HG02884 (cell line): ENCODE measurements at regions not wholly inside any gene's neighbourhood (a gene's known extent, or its start where the extent isn't known, plus 50 kb on each side); places are given as distances from the start of the nearest gene placed in this dataset.

ENCODE experiments used
- ATAC-seq: cut with Tn5 transposase; IDR thresholded peaks from one replicate; pipeline ENCODE4 v1.9.1; 2021; ENCODE audit warnings: mild to moderate bottlenecking, moderate library complexity; ENCODE audit not compliant: unreplicated experiment

DNA sequence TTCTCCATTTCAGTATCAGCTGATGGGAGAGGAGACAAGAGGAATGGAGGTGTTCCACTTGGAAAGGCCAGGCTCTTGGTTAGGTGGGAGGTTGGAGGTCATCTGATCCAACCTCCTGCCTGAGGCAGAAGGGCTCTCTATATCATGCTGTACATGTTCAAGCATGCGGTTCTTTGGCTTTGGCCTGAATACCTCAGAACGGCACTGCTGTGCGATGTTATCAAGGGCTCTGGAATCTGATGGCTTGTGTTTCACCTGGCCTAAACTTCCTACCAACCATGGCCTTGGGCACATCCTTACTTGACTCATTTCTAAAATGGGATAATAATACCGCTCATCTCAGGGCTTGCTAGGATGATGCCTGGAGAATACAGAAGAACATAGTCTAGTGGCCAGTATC lies 90.1 kb upstream of the FAM169A start:
- no peak for ATAC-seq

DNA sequence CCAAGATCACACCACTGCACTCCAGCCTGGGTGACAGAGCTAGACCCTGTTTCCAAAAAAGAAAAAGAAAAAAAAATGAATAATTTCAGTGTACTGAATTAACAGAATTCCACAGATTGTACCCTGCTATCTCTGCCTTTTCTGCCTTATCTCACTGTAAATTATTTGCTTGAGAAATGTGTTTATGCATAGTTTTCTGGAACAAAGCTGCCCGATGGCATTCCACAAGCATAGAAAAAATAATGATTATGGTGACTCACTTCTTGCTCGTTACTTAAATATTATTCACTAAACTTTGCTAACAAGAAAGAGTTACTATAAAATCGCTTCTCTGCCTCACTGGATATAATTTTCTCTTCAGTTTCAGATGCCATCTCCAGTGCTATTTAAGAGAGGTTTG lies 88.7 kb upstream of the FAM169A start:
- no peak for ATAC-seq

DNA sequence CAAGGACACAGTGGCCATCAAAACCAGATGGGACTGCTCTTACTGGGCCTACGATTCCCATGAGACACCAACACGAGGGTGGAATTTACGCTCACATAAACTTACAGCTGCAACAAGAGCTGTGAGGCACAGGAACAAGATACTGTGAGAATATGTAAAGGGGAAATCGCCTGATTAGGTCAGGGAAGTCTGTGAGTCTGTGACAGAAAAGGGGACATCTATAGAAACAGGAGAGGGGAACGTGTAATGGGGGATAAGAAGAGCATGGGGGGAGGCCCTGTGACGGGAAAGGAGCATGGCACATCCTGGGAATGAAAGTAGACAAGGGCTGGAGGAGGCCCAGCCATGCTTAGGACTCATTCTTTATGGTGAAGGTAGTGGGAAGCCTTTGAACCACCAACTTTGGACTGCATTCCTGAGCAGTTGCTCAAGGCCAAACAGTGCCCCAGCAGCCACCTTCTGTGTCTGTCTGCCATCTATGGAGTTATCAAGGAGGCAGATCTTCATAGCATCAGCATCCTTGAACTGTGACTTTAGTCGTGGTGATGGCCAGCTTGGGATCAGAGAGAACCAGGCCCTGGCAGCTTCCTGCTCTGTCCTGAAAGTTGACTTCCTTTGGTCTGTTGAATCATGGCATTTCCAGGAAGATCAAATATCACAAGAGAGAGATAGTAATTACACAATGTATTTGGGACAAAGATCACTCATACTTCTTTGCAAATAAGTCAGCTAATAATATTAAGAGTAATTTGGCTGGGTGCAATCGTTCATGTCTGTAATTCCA lies 87.9 kb upstream of the FAM169A start:
- no peak for ATAC-seq

DNA sequence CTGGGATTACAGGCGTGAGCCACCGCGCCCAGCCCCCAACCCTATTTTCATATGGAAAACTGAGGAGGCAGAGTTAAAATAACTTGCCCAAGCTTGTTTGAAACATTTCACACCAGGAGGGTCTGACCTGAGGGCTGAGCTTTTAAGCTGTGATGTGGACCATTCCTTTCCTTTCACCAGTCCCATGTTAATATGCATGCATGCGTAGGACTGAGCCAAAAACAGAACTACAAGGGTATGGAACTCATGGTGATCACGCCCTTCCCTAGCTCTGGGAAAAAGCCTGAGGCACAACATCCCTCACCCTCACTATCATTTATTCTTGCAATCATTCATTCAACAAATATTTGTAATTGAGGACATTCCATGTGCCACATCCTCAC lies 87.4 kb upstream of the FAM169A start:
- no peak for ATAC-seq

DNA sequence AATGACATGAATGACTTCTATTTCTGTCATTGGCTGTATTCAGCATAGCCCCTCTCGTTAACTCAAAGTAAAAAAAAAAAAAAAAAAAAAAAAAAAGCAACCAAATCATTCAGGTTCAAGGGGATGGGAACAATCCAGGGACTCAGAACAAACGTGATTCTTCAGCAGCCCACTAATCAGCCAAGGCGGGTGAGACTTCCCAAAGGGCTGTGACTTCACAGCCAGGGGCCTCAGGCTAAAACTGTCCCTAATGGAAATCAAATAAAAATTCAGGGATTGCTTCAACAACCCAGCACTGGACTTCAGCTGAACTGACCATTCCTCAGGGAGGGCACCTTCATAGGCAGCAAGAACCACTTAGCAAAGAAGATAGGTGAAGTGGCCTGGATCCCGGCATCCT lies 86.2 kb upstream of the FAM169A start:
- no peak for ATAC-seq

DNA sequence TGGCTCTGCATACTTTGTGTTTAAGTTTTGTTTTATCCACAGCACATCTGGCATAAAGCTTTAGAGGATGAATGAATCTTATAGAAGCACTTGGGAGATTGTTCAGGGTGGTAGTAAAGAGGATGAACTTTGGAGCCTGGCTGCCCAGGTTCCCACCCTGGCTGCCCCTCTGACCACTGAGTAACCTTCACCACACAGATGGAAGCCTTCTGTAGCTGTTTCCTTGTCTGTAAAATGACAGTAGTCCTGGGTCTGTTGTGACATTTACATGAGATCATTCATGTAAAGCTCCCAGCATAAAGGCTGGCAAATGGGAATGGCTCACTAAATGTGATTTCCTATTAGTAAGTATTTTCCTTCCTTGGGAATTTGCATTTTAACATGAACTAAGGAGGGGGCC lies 85.7 kb upstream of the FAM169A start:
- ATAC-seq: no peak

DNA sequence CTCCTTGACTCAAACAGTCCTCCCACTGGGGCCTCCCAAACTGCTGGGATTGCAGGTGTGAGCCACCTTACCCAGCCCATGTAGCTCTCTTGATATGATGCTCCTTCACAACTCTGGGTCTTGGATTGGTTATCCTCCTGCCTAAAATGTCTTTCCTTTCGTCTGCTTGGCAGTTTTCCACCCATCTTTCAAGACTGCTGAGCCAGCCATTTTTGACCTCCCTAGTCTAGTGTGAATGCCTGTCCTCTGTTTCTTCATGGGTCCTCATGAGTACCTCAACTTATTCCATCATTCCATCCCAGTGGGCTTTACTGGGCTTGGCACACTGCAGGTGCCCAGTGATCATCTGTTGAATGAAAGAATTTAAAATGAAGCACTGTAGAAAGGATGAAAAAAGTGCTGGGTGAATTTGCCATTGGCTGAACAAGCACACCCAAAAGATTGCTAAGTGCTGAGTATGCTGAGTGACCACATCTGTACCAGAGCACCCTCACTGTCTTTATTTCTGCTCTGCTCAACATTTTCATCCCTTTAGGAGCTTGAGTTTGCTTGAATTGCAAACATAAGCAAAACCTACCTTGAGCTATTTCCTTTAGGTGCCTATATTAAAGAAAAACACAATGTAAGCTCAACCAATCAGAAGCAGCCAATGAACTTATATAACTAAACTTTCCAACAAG lies 84.8 kb upstream of the FAM169A start:
- no peak for ATAC-seq

DNA sequence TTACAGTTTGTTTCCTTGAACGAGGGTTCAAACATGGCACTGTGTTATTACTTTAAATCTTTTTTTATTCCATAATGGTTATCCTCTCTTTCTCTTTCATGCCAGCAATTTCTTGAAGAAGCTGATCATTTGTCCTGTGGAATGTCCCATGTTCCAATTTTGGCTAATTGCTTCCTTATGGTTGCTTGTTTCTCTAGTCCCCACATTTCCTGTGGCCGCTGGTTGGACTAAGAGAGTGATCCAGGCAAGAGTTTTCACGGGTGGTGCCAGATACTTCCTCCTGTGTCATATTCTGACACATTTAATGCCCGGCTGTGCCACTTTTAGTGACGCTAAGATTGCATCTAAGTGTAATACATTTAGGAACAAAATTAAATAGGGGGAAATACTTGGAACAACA lies 83.8 kb upstream of the FAM169A start:
- ATAC-seq: no peak

DNA sequence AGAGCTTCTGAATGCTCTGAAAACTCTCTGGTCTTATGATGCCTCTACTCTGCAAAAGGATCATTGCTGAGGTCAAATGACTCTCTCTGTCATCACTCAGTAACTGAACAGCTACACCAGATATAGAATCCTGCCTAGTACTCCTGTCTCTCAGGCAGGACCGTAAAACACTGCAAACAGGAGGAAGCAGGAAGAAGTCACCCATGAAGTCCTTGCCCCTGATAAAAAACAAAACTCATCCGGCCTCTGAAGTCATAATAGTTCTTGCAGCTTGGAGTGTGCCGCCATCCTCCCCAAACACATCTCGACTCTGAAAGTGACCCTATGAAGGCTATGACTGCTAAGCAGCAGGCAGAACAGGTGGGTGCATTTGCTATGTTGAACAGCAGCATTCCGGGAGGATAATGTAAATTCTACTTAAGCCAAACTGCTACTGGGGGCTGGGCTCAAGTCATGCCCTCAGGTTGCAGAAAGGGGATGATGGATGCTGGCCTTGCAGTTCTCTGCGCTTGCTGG lies 81.9 kb upstream of the FAM169A start:
- ATAC-seq: no peak

DNA sequence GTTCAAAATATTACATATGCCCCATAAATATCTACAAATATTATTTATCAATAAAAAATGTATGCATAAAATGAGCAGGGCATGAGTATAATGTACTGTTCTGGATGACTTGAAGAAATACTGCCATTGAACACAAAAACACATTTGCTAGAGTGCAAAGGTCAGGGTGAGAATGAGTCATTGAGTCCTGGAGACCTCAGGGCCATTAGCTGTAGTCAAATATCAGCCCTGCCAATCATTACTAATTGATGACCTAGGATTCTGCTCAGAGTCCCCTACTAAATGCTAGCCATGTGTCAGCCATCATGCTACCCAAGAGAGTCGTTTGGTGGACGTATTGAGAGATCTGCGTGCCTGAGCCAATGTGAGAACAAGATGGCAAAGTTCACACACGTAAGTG lies 80.3 kb upstream of the FAM169A start:
- ATAC-seq: no peak

DNA sequence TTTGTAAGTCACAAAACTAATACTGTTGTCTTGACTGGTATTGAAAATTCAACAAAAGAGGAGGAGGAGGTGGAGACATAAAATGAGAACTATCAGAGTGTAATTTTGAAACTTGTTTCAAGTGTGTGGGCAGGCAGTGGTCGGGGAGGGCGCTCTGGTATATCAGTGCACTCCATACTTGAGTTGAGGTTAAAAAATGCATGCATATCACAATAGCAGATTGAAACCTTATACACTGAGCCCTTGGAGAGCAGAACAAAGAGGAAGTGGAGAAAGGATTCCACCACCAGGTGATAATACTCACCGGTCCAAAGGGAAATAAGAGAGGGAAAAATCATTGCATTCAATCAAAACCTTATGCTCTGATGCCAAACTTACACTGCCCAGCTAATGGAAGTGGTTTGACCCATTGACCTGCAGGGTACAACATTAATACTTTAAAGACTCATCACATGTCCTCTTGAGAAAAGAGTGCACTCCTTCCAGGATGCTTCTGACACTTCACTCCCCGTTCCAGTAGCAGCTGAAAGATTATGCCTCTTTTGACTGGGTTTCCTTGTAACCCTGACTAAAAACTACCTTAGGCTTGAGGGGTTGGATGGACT lies 79.5 kb upstream of the FAM169A start:
- peak; percentile 97 for ATAC-seq

DNA sequence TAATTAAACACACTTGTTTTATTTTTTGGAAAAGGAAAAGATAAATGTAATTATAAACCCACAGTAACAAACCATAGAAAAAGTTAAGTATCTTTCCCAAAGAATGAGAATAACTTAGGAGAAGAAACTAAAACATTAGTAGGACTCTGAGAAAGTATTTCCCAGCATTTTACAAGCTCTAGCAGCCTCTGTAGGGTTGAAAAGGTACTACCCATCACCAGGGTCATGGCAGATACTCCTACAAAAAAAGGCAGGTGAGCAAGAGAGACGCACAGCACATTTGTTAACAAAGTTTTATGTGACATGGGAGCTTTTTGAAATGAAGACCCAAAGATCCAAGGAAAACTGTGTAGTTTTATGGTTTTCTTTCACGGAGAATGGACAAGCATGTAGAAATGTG lies 77.7 kb upstream of the FAM169A start:
- no peak for ATAC-seq

DNA sequence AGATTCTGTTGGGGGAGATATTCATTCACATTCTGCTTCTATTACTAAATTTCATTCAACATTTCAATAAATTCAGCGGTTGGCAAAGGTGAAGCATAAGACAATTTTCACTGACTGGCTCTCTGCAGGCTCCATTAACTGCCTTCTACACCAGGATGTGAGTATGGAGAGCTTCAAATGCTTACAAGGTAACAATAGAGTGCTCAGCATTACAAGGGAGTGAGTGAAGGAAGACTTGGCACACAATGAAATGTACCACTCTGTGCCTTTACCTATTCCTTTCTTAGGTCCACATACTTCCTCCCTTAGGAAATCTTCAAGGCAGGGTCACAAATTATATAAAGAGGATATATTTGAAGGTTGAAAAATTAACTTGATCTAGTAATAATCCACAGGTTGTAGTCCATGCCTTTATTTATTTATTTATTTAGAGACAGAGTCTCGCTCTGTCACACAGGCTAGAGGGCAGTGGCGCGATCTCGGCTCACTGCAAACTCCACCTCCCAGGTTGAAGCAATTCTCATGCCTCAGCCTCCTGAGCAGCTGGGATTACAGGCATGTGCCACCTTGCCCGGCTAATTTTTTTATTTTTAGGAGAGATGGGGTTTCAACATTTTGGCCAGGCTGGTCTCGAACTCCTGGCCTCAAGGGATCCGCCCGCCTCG lies 76.6 kb upstream of the FAM169A start:
- no peak for ATAC-seq

DNA sequence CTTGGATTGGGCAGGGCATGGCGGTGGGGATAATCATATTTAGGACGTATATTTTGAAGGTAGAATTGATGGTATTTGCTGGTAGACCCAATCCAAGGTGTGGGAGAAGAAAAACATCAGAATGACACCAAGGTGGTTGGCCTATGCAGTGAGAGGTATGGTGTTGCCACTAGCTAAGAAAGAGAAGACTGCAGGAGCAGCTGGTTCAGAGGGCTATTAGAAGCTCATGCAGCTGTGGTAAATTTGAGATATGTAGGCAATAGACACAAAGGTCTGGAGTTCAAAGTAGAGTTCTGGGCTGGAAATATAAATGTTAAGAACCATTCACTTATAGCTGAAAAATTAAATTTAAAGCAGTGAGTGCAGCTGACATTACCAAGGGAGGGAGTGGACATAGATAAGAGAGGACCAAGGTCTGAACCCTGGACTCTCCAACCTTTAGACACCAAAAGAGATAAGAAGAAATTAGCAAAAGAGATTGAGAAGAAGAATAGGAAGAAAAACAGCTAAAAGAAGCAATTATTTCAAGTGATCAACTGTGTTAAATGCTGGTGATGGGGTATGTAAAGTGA lies 74.7 kb upstream of the FAM169A start:
- no peak for ATAC-seq

DNA sequence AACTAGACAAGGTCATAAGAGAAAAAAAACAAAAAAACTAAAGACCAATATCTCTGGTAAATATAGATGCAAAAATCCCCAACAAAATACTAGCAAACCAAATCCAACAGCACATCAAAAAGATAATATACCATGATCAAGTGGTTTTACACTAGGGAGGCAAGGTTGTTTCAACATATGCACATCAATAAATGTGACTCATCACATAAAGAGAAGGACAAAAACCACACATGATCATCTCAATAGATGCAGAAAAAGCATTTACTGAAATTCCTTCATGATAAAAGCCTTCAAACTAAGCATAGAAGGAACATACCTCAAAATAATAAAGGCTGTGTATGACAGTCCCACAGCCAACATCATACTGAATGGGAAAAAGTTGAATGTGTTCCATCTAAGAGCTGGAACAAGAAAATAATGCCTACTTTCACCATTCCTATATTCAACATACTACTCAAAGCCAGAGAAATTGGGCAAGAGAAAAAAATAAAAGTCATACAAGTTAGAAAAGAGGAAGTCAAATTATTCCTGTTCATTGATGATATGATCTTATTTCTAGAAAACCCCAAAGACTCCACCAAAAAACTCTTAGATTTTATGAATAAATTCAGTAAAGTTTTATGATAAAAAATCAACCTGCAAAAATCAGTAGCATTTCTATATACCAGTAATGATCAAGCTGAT lies 72.2 kb upstream of the FAM169A start:
- ATAC-seq: no peak

DNA sequence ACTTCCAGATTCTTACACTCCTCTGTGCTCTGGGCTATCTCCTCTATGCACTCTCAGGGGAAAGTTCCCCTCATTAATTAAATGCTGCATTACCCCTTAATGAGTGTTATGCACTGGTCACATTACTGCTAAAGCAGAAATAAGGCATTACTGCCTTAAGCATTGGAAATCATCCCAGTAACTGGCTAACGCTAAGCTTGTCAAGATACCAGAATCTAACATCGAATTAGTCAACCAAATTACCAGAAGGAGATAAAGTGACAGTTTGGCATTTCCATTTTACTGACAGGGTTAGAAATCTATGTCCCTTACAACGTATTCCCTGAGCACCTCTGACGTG lies 69.5 kb upstream of the FAM169A start:
- no peak for ATAC-seq

DNA sequence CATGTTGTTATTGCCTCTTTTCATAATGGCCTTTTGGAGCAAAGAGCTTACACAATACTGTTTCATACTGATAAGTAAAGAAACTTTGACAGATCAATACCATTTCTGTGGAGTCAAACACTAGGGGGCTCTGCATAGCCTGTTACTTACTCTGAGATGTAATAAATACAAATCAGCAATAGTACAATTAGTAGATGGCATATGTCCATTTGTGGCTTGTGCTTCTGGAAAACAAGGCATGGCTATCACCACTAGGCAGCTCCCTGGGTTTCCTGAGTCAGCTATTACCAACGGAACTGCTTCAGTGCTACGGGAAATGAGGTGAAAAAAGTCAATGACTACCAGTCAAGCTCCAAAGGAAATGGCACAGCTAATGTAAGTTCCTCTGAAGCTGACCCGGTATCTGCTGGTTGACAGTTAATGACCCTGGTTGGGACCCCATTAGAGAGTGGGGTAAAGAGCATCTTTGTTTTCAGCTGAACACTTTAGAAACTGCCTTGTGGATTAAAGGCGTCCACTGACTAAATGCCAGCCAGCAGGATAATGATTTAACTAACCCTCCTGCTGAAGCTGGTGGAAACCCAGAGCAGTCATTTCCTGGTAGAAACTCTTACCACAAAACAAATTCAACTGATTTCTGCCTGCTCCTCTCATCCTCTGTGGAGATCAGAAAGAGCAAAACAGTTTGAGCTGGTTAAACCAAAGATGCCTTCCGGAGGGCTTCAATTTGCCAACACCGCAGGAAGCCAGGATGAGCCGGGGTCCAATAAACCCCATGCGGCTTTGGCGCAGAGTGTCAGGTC lies 69.0 kb upstream of the FAM169A start:
- ATAC-seq: no peak

DNA sequence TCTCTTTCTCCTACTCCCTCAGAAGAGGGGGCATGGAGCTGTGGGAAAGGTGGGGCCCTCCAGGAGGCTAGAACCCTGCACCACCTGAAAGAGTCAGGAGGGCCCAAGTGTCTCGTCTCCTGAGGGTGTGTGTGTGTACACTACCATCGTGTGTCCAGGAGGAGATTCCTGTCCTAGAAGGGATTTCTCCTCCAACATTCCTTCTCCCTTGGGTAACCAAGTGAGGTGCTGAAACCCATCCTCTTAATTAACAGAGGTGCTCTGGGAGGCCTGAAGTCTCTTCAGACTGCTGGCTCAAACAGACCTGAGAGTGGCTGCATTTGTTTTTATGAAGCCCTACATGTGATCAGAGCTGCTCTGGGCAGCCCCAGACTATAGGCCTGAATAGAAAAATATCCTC lies 61.1 kb upstream of the FAM169A start:
- no peak for ATAC-seq

DNA sequence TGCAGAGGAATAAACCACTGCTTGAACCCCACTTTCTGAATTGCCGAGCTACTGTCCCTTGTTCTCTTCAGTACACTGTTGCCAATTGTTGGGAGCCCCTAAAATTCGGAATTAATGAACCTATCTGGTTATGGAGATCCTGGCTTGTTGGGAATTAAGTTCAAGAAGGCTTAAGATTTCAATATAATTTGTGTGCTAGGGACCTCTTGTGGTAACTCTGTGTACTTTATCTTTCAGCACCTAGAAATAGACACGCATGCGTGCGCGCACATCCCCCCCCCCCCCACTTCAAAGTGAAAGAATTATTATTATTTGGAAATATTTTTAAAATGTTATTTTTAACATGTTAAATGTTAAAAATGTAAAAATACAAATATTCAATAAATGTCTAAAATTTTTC lies 53.3 kb upstream of the FAM169A start:
- no peak for ATAC-seq

DNA sequence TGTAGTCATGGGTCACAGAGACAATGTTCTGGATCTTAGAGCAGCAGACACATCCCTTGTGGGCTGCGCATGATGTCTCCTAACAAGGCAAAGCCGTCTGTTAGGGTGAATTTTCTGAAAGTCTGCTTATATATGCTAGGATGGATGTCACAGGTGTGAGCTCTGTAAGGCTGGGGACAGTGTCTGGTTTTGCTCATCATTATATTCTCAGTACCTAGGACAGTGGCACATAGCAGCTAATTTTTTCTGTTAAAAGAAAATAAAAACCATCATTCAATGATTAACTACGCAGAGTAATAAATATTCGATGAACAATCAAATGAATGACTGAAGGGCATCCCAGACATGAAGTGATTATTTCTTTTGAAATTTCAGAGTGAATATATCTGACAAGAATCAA lies 52.9 kb upstream of the FAM169A start:
- ATAC-seq: no peak
